IMR-90 (cell line): ENCODE measurements at regions not wholly inside any gene's neighbourhood (a gene's known extent, or its start where the extent isn't known, plus 50 kb on each side); places are given as distances from the start of the nearest gene placed in this dataset.

Experiments used
- CHD1 ChIP-seq: IDR thresholded peaks from 2 replicates; pipeline ENCODE4 v1.6.1; 2012; ENCODE audit warnings: low read depth, low read length, improper control_type of control experiment
- CTCF ChIP-seq: conservative IDR thresholded peaks from 2 replicates; pipeline ENCODE4 v1.5.1; 2012; ENCODE audit warnings: mild to moderate bottlenecking, low read depth, low read length, improper control_type of control experiment
- FOS ChIP-seq: fragments of 150-350 bp; IDR thresholded peaks from 2 replicates; pipeline ENCODE4 v1.6.1; 2016; ENCODE audit warnings: low read depth, low read length
- MAFK ChIP-seq: IDR thresholded peaks from 2 replicates; pipeline ENCODE4 v1.6.1; 2012; ENCODE audit warnings: low read depth, low read length, improper control_type of control experiment
- MXI1 ChIP-seq: IDR thresholded peaks from 2 replicates; pipeline ENCODE4 v1.6.1; 2012; ENCODE audit warnings: low read depth, mild to moderate bottlenecking, low read length, moderate library complexity, borderline replicate concordance
- POLR2A ChIP-seq: IDR thresholded peaks from 2 replicates; pipeline ENCODE4 v1.6.1; 2012; ENCODE audit warnings: mild to moderate bottlenecking, low read depth, low read length
- RAD21 ChIP-seq: IDR thresholded peaks from 2 replicates; pipeline ENCODE4 v1.6.1; 2012; ENCODE audit warnings: low read length, improper control_type of control experiment
- RFX5 ChIP-seq: IDR thresholded peaks from 2 replicates; pipeline ENCODE4 v1.8.0; 2012; ENCODE audit warnings: low read depth, mild to moderate bottlenecking, low read length, moderate library complexity
- SMC3 ChIP-seq: fragments of 150-350 bp; IDR thresholded peaks from 2 replicates; pipeline ENCODE4 v1.6.1; 2016; ENCODE audit warnings: low read depth, mild to moderate bottlenecking, antibody characterized with exemption, low read length, moderate library complexity

GRCh38 chr10:128922172-128922571 lies 544.9 kb upstream of the MGMT start:
- TF ChIP-seq RFX5 (no peak), MXI1 (no peak), CTCF (no peak), POLR2A (no peak), RAD21 (no peak), FOS (no peak), MAFK (no peak), SMC3 (no peak), CHD1 (no peak)
